ENCODE measurements at regions not wholly inside any gene's neighbourhood (a gene's known extent, or its start where the extent isn't known, plus 50 kb on each side); places are given as distances from the start of the nearest gene placed in this dataset.

DNA sequence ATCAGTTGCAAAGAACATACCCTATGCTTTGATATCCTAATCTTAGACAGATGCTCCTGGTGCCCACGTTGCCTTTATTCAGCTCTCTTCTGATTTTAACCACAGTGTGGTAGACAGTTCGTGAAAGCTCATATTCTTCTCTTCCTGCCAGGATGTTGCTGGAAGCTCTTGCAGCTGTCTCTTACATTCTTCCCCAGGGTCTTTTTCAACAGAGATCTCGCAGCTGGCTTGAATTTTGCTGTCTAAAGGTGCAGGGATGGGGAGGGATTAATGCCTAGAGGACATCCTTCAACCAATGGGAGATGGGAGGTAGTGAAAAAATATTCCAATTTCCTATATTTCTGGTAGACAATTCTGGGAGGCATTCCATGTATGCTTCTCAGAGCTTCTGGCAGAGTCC is 150.0 kb upstream of the APP start:
- TF ChIP-seq POLR2A (IDR thresholded peaks at IDR 0.05), result no peak
- TF ChIP-seq, protein P1, sequence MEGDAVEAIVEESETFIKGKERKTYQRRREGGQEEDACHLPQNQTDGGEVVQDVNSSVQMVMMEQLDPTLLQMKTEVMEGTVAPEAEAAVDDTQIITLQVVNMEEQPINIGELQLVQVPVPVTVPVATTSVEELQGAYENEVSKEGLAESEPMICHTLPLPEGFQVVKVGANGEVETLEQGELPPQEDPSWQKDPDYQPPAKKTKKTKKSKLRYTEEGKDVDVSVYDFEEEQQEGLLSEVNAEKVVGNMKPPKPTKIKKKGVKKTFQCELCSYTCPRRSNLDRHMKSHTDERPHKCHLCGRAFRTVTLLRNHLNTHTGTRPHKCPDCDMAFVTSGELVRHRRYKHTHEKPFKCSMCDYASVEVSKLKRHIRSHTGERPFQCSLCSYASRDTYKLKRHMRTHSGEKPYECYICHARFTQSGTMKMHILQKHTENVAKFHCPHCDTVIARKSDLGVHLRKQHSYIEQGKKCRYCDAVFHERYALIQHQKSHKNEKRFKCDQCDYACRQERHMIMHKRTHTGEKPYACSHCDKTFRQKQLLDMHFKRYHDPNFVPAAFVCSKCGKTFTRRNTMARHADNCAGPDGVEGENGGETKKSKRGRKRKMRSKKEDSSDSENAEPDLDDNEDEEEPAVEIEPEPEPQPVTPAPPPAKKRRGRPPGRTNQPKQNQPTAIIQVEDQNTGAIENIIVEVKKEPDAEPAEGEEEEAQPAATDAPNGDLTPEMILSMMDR (IDR thresholded peaks at IDR 0.05 in 4 of 5, conservative IDR thresholded peaks at IDR 0.05 in 1 of 5), result no peak
